ENCODE measurements at regions not wholly inside any gene's neighbourhood (a gene's known extent, or its start where the extent isn't known, plus 50 kb on each side); places are given as distances from the start of the nearest gene placed in this dataset.

- H3K9ac ChIP-seq (ENCODE audit: low read length): no peak overlapping the region
Measured at GRCh38 chr9:28909526-28909925, 1336.2 kb upstream of the C9orf72 start.

GRCh38 chr9:28912621-28913020 is 1339.3 kb upstream of the C9orf72 start:
- Histone ChIP-seq H3K36me3 (replicated peaks; ENCODE audit: low read depth, low read length) (no peaks in the 10 kb centered on the region), H3K79me2 (ENCODE audit: low read length) (no peaks in the 10 kb centered on the region), H3K4me3 (ENCODE audit: low read length) (no peak overlapping the region), H3K9ac (ENCODE audit: low read length) (no peak overlapping the region), H3K9me3 (ENCODE audit: insufficient read depth, low read length) (no peaks in the 10 kb centered on the region), H3K4me2 (ENCODE audit: low read length) (no peak overlapping the region), H3K27ac (ENCODE audit: low read length) (no peak overlapping the region), H3K4me1 (ENCODE audit: low read length) (no peaks in the 10 kb centered on the region), H3K27me3 (ENCODE audit: low read depth, low read length) (no peaks in the 10 kb centered on the region), H4K20me1 (ENCODE audit: insufficient read depth, low read length) (no peaks in the 10 kb centered on the region), H2AFZ (ENCODE audit: low read depth, low read length) (no peak overlapping the region)
- no peak for TF ChIP-seq CTCF (IDR thresholded peaks at IDR 0.05; ENCODE audit: low read depth, low read length)

More at GRCh38 chr9:28909526-28909925, 1336.2 kb upstream of the C9orf72 start:
- H3K27ac ChIP-seq (ENCODE audit: low read length): no peak overlapping the region
- H3K79me2 ChIP-seq (ENCODE audit: low read length): no peaks in the 10 kb centered on the region
- H3K36me3 ChIP-seq (replicated peaks; ENCODE audit: low read depth, low read length): no peaks in the 10 kb centered on the region
- no peaks in the 10 kb centered on the region for H3K9me3 ChIP-seq (ENCODE audit: insufficient read depth, low read length)
- H3K4me2 ChIP-seq (ENCODE audit: low read length): no peak overlapping the region
- H3K27me3 ChIP-seq (ENCODE audit: low read depth, low read length): no peaks in the 10 kb centered on the region
- no peak overlapping the region for H2AFZ ChIP-seq (ENCODE audit: low read depth, low read length)
- no peaks in the 10 kb centered on the region for H3K4me1 ChIP-seq (ENCODE audit: low read length)
- TF ChIP-seq CTCF (IDR thresholded peaks at IDR 0.05; ENCODE audit: low read depth, low read length) (no peak), EZH2phosphoT487 (IDR thresholded peaks at IDR 0.05; ENCODE audit: low read depth) (no peak)
- H4K20me1 ChIP-seq (ENCODE audit: insufficient read depth, low read length): no peaks in the 10 kb centered on the region
- H3K4me3 ChIP-seq (ENCODE audit: low read length): no peak overlapping the region

- TF ChIP-seq CTCF (IDR thresholded peaks at IDR 0.05; ENCODE audit: low read depth, low read length) (no peak), EZH2phosphoT487 (IDR thresholded peaks at IDR 0.05; ENCODE audit: low read depth) (no peak)
- no peak overlapping the region for H3K9ac ChIP-seq (ENCODE audit: low read length)
- no peak overlapping the region for H3K4me2 ChIP-seq (ENCODE audit: low read length)
- no peaks in the 10 kb centered on the region for H3K9me3 ChIP-seq (ENCODE audit: insufficient read depth, low read length)
- H3K79me2 ChIP-seq (ENCODE audit: low read length): no peaks in the 10 kb centered on the region
- H3K36me3 ChIP-seq (replicated peaks; ENCODE audit: low read depth, low read length): no peaks in the 10 kb centered on the region
- H3K27ac ChIP-seq (ENCODE audit: low read length): no peak overlapping the region
- H4K20me1 ChIP-seq (ENCODE audit: insufficient read depth, low read length): no peaks in the 10 kb centered on the region
- no peak overlapping the region for H2AFZ ChIP-seq (ENCODE audit: low read depth, low read length)
- no peak overlapping the region for H3K4me3 ChIP-seq (ENCODE audit: low read length)
- no peaks in the 10 kb centered on the region for H3K27me3 ChIP-seq (ENCODE audit: low read depth, low read length)
- no peaks in the 10 kb centered on the region for H3K4me1 ChIP-seq (ENCODE audit: low read length)
Measured at GRCh38 chr9:28915202-28915930, 1342.1 kb upstream of the C9orf72 start.

GRCh38 chr9:28916348-28916747 is 1343.1 kb upstream of the C9orf72 start:
- Histone ChIP-seq H3K9ac (ENCODE audit: low read length) (no peak overlapping the region), H3K27ac (ENCODE audit: low read length) (no peak overlapping the region), H4K20me1 (ENCODE audit: insufficient read depth, low read length) (no peaks in the 10 kb centered on the region), H3K4me1 (ENCODE audit: low read length) (no peaks in the 10 kb centered on the region), H3K4me2 (ENCODE audit: low read length) (no peak overlapping the region), H2AFZ (ENCODE audit: low read depth, low read length) (no peak overlapping the region), H3K79me2 (ENCODE audit: low read length) (no peaks in the 10 kb centered on the region), H3K27me3 (ENCODE audit: low read depth, low read length) (no peaks in the 10 kb centered on the region), H3K9me3 (ENCODE audit: insufficient read depth, low read length) (no peaks in the 10 kb centered on the region), H3K4me3 (ENCODE audit: low read length) (no peak overlapping the region), H3K36me3 (replicated peaks; ENCODE audit: low read depth, low read length) (no peaks in the 10 kb centered on the region)
- TF ChIP-seq EZH2phosphoT487 (IDR thresholded peaks at IDR 0.05; ENCODE audit: low read depth) (no peak), CTCF (IDR thresholded peaks at IDR 0.05; ENCODE audit: low read depth, low read length) (no peak)
